OCI-LY7 (cell line): ENCODE measurements at regions not wholly inside any gene's neighbourhood (a gene's known extent, or its start where the extent isn't known, plus 50 kb on each side); places are given as distances from the start of the nearest gene placed in this dataset.

Experiments
- EZH2phosphoT487 ChIP-seq: fragments of 200-600 bp; sonication (generic); IDR thresholded peaks from 2 replicates; pipeline ENCODE4 v1.6.1; 2018; ENCODE audit warnings: low read depth, borderline replicate concordance, mild to moderate bottlenecking, mixed run types, antibody characterized with exemption, low read length, moderate library complexity, mixed read lengths
- TF ChIP-seq, protein P1 (sequence below): fragments of 200-600 bp; sonication (generic); conservative IDR thresholded peaks from 2 replicates; pipeline ENCODE4 v1.5.1; 2014; ENCODE audit warnings: mild to moderate bottlenecking, antibody characterized with exemption, low read length, moderate library complexity, mixed read lengths

DNA sequence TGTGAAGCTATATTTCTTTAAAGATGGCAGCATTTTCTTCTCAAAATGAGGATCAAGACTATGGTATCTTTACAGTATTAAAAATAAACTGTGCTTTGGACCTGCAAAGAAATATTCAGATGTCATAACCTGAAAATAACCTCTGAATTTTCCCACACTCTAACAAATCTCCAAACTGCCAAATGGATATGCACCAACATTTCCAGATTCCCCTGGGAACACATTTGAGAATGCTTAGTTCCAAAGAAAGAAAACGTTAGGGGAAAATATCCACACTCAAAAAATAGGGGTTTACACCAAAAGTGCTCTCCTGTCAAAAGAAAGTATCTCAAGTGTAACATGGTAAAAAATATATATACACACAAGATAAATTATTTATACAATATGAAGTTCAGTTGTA lies 69.1 kb upstream of the ARHGAP29 start:
- no peak for TF ChIP-seq EZH2phosphoT487
- TF ChIP-seq, protein P1, sequence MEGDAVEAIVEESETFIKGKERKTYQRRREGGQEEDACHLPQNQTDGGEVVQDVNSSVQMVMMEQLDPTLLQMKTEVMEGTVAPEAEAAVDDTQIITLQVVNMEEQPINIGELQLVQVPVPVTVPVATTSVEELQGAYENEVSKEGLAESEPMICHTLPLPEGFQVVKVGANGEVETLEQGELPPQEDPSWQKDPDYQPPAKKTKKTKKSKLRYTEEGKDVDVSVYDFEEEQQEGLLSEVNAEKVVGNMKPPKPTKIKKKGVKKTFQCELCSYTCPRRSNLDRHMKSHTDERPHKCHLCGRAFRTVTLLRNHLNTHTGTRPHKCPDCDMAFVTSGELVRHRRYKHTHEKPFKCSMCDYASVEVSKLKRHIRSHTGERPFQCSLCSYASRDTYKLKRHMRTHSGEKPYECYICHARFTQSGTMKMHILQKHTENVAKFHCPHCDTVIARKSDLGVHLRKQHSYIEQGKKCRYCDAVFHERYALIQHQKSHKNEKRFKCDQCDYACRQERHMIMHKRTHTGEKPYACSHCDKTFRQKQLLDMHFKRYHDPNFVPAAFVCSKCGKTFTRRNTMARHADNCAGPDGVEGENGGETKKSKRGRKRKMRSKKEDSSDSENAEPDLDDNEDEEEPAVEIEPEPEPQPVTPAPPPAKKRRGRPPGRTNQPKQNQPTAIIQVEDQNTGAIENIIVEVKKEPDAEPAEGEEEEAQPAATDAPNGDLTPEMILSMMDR: no peak
